ENCODE measurements at regions not wholly inside any gene's neighbourhood (a gene's known extent, or its start where the extent isn't known, plus 50 kb on each side); places are given as distances from the start of the nearest gene placed in this dataset.
"Not testable (repeated sequence)": the region's sequence is repeated elsewhere in the genome, so short reads cannot be mapped to it uniquely, and the experiment has no call there.

GRCh38 chr5:100186181-100186580, 349.0 kb upstream of the FAM174A start:
- DNase-seq: no peak

DNA sequence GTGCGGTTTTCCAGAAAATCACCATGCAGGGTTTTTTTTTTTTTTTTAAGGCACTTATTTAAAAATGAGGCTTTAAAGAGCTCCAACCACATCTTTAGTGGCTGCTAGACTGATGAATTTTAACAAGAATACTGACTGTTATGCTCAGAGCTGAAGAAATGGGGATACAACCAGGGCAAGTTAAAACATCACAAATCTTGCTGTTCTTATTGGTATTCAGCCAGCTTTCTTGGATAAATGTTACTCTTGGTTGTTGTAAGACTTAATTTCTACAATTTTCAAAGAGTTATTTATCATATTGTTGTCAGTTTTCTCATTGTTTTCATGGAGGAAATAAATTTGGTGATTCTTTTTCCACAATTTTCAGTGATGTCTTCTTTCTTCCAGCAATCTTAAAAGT, 352.8 kb upstream of the FAM174A start:
- no peak for DNase-seq

DNA sequence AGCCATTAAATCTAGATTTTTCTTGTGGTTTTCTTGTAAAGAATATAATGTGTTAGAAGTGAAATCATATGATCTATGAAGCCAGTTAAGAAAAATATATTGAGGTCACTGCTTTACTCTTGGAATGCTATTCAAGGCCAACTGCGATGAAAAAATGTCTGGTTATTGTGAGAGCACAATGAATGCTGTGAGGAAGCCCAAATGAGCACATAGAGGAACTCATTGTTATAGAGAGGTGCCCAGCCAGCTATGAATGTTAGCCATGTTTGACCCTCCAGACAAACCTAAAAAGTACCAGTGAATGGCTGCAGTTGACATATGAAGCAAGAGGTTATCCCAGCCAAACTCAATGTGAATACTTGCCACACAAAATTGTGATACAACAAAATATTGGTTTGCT, 359.8 kb upstream of the FAM174A start:
- DNase-seq: no peak

DNA sequence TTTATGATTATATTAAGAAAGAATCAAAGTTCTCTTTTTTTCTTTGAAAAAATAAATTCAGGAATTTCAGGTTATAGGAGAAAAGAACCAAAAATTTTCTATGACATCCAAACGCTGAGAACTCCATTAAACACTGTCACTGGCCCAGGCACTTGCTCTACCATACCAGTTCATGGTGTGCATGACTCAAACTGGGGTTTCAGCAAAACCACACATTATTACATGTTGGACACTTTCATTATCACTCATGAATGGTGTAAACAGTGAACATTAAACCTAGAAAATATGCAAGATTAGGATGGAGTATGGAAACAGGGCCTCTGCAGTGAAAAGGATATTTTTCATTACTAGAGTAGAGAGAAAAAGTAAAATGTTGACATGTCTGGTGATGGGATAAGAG, 369.9 kb upstream of the FAM174A start:
- no peak for DNase-seq

GRCh38 chr5:100161868-100162267, 373.3 kb upstream of the FAM174A start:
- no peak for DNase-seq

DNA sequence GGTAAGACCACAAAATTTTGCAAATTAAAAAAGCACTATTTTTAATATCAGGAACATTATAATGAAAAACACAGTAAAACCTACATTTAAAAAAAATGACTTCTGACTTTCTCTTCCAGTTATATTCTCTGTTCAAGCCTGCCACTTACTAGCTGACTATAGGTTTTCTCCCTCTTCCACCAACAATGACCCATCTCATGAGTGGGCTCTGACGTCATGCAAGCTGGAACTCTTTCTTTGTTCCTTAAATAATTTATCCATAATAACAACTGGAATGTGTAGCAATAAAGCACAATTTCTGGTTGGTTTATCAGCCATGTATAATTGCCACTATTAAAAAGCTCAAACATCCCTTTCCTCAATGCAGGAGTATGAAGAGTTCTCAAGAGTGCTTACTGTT, 378.1 kb upstream of the FAM174A start:
- no peak for DNase-seq

GRCh38 chr5:100148239-100148638, 386.9 kb upstream of the FAM174A start:
- no peak for DNase-seq

GRCh38 chr5:100142607-100143006, 392.6 kb upstream of the FAM174A start:
- DNase-seq: no peak

- DNase-seq: no peak
Measured at GRCh38 chr5:100131161-100131560, 404.0 kb upstream of the FAM174A start.

DNA sequence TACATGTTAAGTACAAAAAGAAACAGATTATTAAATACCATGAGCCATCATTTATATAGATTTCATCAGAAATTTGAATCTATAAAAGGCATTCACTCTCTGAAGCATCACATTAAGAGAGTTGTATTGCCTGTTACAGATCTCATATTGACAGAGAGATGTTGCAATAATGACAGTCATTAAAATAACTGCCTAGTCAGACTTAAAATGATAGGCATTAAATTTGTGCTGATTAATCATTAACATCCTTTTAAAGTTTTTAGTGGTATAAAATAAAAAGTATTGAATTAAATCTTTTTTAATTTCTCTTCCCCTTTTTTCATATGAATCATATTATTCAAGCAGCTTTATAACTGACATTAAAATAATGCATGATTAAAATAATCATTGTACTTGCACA, 404.9 kb upstream of the FAM174A start:
- DNase-seq: no peak

DNA sequence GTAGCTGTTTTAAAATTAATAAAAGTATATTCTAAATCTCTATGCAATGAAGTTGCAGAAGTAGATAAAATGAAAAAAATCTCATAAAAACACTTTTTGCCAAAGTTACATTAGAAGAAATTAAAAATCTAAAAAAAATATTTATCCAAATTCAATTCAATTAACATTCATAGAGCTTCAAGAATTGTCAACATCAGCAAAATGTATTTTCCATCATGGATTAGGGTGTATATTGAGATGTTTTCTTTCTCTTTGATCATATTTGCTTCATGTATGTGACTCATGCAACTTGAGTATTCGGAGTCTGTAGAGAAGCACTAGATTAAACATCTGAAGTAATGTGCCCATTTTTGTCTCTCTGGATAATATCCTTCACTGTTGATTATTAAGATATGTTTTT, 415.3 kb upstream of the FAM174A start:
- DNase-seq: no peak

DNA sequence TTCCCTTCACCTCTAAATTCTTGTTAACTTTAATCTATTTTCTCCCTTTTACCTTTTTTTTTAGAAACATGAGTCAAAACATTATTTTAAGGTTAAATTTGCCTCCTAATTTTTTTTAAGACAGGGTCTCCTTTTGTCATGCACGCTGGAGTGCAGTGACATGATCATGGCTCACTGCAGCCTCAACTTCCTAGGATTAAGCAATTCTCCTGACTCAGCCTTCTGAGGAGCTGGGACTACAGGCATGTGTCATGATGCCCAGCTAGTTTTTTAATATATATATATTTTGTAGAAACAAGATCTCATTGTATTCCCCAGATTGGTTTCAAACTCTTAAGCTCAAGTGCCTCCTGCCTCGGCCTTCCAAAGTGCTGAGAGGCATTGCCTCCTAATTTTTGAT, 424.7 kb upstream of the FAM174A start:
- DNase-seq: no peak

GRCh38 chr5:100108883-100109282, 426.3 kb upstream of the FAM174A start:
- DNase-seq: no peak

GRCh38 chr5:100103592-100104119, 431.5 kb upstream of the FAM174A start:
- DNase-seq: not testable (repeated sequence)

GRCh38 chr5:100101466-100101865, 433.7 kb upstream of the FAM174A start:
- DNase-seq: not testable (repeated sequence)

DNA sequence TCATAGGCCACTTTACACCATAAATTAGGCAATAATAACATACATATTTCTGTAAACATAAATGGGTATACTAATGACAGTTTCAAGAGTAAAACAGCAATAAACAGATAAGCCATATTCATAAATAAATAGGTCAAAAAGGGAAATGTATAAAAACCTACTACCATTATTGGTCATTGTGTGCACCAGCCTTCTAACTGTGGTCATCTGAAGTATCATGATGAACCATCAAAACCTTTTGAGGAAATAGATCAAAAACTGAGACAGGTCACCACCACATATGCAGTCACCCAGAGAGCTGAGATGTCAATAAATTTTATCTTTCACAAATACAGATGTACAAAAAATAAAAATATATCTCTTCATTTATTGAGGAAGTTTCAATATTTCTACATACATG, 438.8 kb upstream of the FAM174A start:
- not testable (repeated sequence) for DNase-seq

DNA sequence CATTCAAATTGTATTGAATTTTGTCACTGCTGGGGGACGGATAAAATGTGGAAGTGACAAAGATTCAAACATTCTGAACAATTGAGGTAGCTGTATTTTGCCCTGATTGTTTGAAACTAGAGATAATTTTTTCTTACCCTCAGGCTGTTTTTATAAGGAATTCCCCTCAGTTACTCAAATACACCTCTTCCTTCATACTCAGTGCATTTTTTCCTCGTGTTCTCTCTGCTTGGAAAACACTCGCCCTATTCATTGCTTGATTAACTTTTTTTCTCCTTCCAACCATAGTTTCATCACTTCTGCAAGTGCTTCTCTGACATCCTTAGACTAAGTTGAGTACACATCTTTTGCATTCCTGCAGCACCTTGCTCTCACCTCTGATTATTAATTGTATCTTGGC, 454.5 kb upstream of the FAM174A start:
- not testable (repeated sequence) for DNase-seq

GRCh38 chr5:100079163-100079562, 456.0 kb upstream of the FAM174A start:
- DNase-seq: not testable (repeated sequence)

- not testable (repeated sequence) for DNase-seq
Measured at GRCh38 chr5:100066020-100066419, 469.2 kb upstream of the FAM174A start.

- no peak for DNase-seq
Measured at GRCh38 chr5:100043475-100043874, 491.7 kb upstream of the FAM174A start.

GRCh38 chr5:100026606-100027005, 508.6 kb upstream of the FAM174A start:
- no peak for DNase-seq

GRCh38 chr5:100023536-100023935, 511.6 kb upstream of the FAM174A start:
- DNase-seq: no peak

- no peak for DNase-seq
Measured at GRCh38 chr5:100017520-100018262, 517.5 kb upstream of the FAM174A start.

DNA sequence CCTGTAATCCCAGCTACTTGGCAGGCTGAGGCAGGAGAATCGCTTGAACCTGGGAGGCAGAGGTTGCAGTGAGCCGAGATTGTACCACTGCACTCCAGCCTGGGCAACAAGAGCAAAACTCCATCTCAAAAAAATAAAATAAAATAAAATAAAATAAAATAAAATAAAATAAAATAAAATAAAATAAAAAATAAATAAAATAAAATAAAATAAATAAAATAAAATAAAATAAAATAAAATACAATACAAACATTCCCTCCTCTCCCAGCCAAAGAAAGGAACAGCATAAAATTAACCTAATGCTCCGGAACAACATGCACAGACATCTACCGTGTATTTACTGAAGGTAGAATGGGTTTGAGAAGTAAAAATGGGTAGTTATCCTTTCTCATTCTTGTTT, 521.9 kb upstream of the FAM174A start:
- DNase-seq: not testable (repeated sequence)

DNA sequence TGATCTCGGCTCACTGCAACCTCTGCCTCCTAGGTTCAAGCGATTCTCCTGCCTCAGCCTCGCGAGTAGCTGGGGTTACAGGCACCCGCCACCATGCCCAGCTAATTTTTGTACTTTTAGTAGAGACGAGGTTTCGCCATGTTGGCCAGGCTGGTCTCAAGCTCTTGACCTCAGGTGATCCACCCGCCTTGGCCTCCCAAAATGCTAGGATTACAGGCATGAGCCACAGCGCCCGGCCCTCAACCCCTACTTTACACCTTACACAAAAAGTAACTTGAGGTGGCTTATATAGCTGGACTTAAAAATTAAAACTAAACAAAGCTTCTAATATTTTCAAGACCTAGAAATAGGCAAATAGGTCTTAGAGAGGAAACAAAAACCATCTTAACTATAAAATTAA, 524.0 kb upstream of the FAM174A start:
- not testable (repeated sequence) for DNase-seq

All from KG1 (cell line).